GM13976 (cell line): ENCODE measurements at regions not wholly inside any gene's neighbourhood (a gene's known extent, or its start where the extent isn't known, plus 50 kb on each side); places are given as distances from the start of the nearest gene placed in this dataset.

ENCODE experiments used
- DNase-seq: peaks from one replicate; pipeline ENCODE4 v3.0.0; 2012; ENCODE audit warnings: low spot score
- CTCF ChIP-seq: IDR thresholded peaks from 2 replicates; pipeline ENCODE4 v1.5.1; 2012; ENCODE audit warnings: borderline replicate concordance, mild to moderate bottlenecking; ENCODE audit not compliant: insufficient read depth; ENCODE audit errors: extremely low read depth, missing control alignments, control extremely low read depth
- in situ Hi-C: fragments of 300-500 bp; cut with MboI; formaldehyde crosslinking; loops from one replicate; pipeline ENCODE4 v1.12.0; 2022; ENCODE audit warnings: low sequenced_read_pairs, mixed read lengths, inconsistent platforms; ENCODE audit not compliant: unreplicated experiment

- TF ChIP-seq CTCF = no peak
- no peak for DNase-seq
- in situ Hi-C loops = no loop called here
Observed at GRCh38 chr9:13963005-13963653, 350.8 kb downstream of the NFIB start.

GRCh38 chr9:13962006-13962405 is 351.9 kb downstream of the NFIB start:
- no peak for DNase-seq
- in situ Hi-C loops = no loop called here
- no peak for TF ChIP-seq CTCF

- no peak for TF ChIP-seq CTCF
- no peak for DNase-seq
- in situ Hi-C loops = no loop called here
Observed at GRCh38 chr9:13960011-13960765, 353.8 kb downstream of the NFIB start.

- in situ Hi-C loops = no loop called here
- no peak for TF ChIP-seq CTCF
- DNase-seq = no peak
Observed at GRCh38 chr9:13958672-13959071, 355.3 kb downstream of the NFIB start.

- DNase-seq = no peak
- in situ Hi-C loops = no loop called here
- TF ChIP-seq CTCF = no peak
Observed at GRCh38 chr9:13957089-13957488, 356.9 kb downstream of the NFIB start.

- in situ Hi-C loops = no loop called here
- no peak for DNase-seq
- TF ChIP-seq CTCF = no peak
Observed at GRCh38 chr9:13956107-13956506, 357.8 kb downstream of the NFIB start.
